ENCODE measurements at regions not wholly inside any gene's neighbourhood (a gene's known extent, or its start where the extent isn't known, plus 50 kb on each side); places are given as distances from the start of the nearest gene placed in this dataset.
A peak's percentile ranks its signal among the peaks of the same experiment; 100 is the strongest.

DNA sequence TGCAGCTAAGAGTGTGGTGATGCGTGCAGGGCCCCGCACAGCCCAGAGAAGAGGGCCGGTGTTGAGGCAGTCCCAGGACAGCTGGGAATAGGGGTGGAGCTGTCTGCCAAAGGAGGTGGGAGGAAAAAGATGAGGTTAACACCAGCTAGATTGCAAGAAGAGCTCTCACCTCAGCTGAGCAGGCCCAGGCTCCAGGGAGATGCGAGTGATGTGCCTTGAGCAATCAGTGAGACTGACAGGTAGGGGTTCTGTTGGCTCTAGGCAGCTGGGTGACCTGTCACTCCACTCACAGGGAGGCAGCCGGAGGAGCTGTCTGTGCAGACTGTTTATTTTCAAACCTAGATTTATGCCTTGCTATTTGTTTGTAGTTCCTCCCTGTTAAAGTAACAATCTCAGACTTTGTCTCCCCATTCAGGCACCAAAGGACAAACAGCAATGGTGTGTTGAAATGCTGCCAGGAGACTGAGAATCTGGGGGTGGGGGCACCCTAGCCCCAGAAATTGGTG, 205.1 kb upstream of the CXCL12 start:
- no peak for DNase-seq (ENCODE audit: low read depth)
- H3K4me3 ChIP-seq (ENCODE audit: low read depth, low read length), result no peak overlapping the region
- no peak for TF ChIP-seq CTCF (conservative IDR thresholded peaks at IDR 0.05; ENCODE audit: low read depth, low read length)

DNA sequence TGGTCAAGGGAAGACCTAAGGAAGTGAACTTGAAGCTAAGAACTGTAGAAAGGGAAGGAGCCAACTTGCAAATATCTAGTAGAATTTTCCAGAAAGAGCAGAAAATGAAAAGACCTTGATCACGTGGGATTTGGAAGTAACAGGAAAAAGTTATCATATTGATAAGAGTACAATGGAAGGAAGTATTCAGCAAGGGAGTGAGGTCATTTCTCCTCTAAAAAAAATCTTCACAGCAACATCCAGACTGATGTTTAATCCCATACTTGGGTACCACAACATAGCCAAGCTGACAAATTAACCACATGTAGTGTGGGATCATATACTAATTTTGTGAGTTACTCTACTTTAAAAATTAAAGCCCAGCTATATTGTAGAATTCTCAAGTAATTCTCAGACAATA, 207.0 kb upstream of the CXCL12 start:
- no peak overlapping the region for H3K4me3 ChIP-seq (ENCODE audit: low read depth, low read length)
- DNase-seq (ENCODE audit: low read depth), result no peak
- no peak for TF ChIP-seq CTCF (conservative IDR thresholded peaks at IDR 0.05; ENCODE audit: low read depth, low read length)

DNA sequence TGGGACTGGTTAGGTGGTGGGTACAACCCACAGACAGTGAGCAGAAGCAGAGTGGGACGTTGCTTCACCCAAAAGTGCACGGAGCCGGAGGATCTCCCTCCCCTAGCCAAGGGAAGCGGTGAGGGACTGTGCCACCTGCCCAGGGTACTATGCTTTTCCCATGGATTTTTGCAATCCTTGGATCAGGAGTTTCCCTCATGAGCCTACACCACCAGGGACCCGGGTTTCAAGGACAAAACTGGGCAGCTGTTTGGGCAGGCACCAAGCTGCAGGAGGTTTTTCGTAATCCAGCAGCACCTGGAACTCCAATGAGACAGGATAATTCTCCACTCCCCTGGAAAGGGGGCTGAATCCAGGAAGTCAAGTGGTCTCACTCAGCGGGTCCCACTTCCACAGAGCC, 209.1 kb upstream of the CXCL12 start:
- no peak overlapping the region for H3K4me3 ChIP-seq (ENCODE audit: low read depth, low read length)
- no peak for DNase-seq (ENCODE audit: low read depth)
- TF ChIP-seq CTCF (conservative IDR thresholded peaks at IDR 0.05; ENCODE audit: low read depth, low read length), result no peak

- DNase-seq (ENCODE audit: low read depth), result no peak
- no peak overlapping the region for H3K4me3 ChIP-seq (ENCODE audit: low read depth, low read length)
- no peak for TF ChIP-seq CTCF (conservative IDR thresholded peaks at IDR 0.05; ENCODE audit: low read depth, low read length)
Observed at GRCh38 chr10:44607116-44607515, 222.2 kb upstream of the CXCL12 start.

- no peak for TF ChIP-seq CTCF (conservative IDR thresholded peaks at IDR 0.05; ENCODE audit: low read depth, low read length)
- no peak overlapping the region for H3K4me3 ChIP-seq (ENCODE audit: low read depth, low read length)
- DNase-seq (ENCODE audit: low read depth), result no peak
Observed at GRCh38 chr10:44618910-44619309, 234.0 kb upstream of the CXCL12 start.

- DNase-seq (ENCODE audit: low read depth), result no peak
- TF ChIP-seq CTCF (conservative IDR thresholded peaks at IDR 0.05; ENCODE audit: low read depth, low read length), result no peak
- H3K4me3 ChIP-seq (ENCODE audit: low read depth, low read length), result no peak overlapping the region
Observed at GRCh38 chr10:44619521-44619920, 234.6 kb upstream of the CXCL12 start.

- DNase-seq (ENCODE audit: low read depth), result peak; percentile 80
- no peak for TF ChIP-seq CTCF (conservative IDR thresholded peaks at IDR 0.05; ENCODE audit: low read depth, low read length)
- no peak overlapping the region for H3K4me3 ChIP-seq (ENCODE audit: low read depth, low read length)
Observed at GRCh38 chr10:44619975-44620374, 235.1 kb upstream of the CXCL12 start.
